ENCODE measurements at regions not wholly inside any gene's neighbourhood (a gene's known extent, or its start where the extent isn't known, plus 50 kb on each side); places are given as distances from the start of the nearest gene placed in this dataset.
A peak's percentile ranks its signal among the peaks of the same experiment; 100 is the strongest.

DNA sequence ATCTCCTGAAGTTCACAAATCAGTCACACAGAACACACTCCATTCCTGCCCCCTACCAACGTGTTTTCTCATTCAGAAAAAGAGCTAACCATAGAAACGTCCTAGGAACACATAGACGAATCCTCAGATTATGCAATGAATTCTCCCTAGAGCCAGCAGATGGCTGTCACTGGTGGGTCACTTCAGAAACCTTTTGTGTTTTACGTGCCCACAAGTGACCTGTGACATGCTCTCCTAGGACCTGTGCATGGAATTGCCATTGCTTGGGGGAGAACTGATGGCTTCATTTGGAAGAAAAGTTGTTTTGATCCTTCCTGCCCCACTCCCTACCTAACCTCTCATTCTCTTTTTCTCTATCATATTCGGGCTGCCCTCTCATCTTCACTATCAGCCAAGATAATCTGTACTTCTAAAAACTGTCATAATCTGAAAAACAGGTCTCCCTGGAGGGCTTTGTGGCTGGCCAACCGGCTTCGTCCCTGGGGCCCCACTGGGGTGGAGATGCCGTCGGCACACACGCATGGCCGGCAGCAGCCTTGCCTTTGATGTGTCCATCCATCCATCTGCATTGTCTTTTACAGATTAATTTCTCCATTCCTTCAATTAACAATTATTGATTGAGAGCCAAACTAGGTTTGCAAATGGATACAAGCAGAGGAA, 144.1 kb upstream of the SERP2 start:
- DNase-seq, result no peak

DNA sequence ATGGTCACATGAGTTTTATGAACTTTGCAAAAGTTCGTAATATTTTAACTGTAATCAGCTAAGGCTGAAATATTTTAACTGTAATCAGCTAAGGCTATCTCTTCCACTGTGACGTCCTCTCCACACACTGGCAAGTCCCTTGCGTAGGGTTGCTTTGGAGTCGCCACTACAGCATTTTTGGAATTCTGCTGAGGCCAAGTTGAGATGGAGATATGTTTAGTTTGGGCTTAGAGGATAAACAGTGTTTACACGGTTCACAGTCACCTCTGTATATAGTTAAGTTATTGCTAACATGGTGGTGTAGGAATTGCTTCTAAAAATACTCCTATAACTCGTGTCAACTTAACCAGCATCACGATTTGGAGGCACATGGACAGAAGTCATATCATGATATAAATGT, 143.6 kb upstream of the SERP2 start:
- DNase-seq, result no peak

DNA sequence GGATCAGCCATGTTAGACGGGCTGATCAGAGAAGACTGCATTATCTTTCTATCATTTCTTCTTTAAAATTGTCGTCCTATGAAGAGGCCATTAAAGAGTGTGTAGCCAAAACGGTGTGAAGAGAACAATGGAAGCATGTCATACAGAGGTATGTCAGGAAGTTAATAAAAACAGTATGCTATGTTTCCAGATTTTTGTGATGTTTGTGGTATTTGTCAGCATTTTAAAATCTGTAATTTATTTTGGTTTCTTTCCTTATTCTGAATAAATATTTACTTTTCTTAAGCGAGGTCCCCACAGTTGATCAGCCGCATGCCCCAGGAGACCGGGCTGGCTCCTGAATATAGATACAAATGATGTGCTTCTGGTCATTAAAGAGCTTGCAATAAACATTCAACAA, 142.9 kb upstream of the SERP2 start:
- DNase-seq, result no peak

DNA sequence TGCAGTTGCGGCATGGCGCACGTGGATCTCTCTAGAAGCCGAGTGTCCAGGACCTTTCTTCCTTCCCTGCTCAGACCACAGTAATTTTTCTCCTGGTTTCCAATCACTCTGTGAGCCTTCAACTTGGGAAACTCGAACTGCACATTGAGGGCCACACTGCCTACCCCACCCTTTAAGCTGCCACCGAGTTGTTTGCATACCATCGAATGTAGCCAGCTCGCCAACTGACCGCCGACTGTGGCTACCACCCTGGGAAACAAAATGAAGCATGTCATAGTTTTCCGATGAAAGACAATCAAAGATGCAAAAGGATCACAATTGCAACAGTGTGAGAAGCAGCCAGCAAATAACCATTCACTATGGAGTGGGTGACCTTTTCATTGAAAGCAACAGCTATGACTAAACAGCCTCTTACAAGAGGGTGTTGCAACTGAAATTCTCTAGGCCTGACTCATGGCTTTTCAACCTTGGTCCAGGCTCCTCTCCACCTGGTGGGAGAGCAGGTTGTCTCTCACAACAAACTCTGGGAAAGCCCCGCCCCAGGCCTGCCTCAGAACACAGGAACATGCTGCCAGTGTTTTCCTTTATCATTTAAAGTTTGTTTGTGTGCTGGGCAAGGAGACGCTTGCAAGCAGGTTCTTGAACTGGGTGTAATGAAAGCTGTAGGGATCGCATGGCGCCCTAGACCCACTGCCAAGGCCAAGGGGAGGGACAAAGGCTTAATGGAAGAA, 141.7 kb upstream of the SERP2 start:
- DNase-seq, result no peak

- DNase-seq, result no peak
Observed at GRCh38 chr13:44232774-44233173, 140.8 kb upstream of the SERP2 start.

- no peak for DNase-seq
Observed at GRCh38 chr13:44234566-44234965, 139.1 kb upstream of the SERP2 start.

DNA sequence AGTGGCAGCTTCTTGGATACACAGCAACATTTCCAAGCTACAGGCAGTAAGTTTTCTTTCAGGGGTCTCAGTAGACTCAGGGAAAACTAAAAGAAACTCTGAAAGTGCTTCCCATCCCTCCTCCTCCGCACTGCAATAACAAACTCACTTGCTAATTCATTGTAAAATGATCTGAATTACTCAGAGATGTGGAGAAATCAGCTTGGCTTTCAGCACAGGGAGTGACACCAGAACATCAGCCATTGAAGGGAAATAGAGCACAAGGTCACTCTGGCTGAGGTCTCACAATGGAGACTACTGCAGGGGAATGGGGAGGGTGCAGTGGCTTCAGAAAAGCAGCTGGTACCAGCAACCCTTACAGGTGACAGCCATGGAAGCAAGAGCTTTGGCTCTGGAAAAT, 137.3 kb upstream of the SERP2 start:
- DNase-seq, result no peak

DNA sequence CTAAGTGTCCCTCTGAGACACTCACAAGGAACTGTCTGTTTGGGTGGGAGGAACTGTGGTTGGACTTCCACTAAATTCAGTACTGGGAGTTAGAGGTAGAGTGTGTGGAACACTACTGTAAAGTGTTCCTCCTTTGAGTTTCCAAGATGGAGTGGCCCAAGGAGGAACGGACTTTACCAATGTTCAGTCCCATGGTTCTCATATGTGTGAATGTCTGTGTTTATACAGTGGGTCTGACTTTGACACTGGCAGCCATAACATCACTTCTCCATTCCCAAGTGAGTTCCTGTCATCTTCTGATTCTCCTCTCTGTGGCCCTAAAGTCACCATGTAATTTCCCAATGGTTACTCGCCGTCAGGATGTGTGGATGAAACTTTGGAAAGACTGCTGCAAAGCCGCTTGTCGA, 136.8 kb upstream of the SERP2 start:
- DNase-seq, result no peak

GRCh38 chr13:44237276-44237767, 136.3 kb upstream of the SERP2 start:
- DNase-seq, result no peak

- DNase-seq, result no peak
Observed at GRCh38 chr13:44237881-44238421, 135.7 kb upstream of the SERP2 start.

DNA sequence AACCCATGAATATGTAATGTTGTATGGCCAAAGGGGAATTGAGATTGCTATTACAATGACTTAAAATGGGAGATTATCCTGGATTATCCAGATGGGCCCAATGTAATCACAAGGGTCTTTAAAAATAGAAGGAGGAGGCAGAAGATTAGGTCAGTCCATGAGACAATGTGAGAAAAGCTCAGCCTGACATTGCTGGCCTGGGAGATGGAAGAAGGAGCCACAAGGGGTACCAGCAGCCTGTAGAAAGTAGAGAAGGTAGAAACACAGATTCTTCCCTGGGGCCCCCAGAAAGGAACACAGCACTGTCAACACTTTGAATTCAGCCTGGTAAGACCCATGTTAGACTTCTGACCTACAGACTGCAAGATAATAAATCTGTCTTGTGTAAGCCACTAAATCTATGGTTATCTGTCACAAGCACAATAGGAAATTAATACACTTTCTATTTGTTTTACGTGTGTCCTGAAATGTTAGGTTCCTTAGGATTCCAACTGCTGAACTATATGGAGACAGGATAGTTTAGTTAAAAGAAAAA, 132.9 kb upstream of the SERP2 start:
- DNase-seq, result no peak

DNA sequence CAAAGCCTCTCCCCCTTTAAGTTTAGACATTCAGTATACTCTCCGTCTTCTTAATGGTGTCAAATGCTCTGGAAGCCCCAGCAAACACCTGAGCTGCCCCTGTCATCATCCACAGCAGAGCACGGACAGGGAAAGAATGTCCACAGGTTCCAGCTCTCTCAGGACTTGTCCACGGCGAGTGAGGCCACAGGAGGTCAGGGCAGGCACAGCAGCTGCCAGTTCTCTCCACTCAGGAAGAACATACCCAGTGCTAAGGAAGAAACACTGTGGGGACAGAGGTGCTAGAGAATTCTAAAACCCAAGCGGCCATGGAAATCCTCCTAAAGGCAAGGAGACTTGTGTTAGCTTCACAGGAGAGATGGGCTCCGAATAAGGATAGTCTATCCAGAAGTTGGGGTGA, 132.0 kb upstream of the SERP2 start:
- no peak for DNase-seq

DNA sequence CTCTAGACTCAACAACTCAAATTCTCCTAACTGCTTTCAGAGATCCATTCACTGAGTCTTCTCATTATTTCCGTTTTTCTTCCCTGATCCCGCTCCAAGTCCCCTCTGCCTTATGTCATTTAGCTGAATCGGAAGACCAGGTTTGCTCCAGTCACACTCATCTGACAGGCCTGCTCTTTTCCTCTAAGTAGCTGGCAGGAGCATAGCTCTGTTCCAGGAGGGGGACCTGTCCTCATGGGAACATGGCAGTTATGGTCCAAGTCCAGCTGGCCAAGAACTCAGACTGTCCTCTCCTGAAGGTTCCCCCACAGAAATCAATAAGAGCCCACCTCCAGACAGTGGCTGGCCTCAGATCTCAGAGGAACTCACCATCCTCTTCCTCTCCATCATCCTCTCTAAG, 130.9 kb upstream of the SERP2 start:
- DNase-seq, result no peak

DNA sequence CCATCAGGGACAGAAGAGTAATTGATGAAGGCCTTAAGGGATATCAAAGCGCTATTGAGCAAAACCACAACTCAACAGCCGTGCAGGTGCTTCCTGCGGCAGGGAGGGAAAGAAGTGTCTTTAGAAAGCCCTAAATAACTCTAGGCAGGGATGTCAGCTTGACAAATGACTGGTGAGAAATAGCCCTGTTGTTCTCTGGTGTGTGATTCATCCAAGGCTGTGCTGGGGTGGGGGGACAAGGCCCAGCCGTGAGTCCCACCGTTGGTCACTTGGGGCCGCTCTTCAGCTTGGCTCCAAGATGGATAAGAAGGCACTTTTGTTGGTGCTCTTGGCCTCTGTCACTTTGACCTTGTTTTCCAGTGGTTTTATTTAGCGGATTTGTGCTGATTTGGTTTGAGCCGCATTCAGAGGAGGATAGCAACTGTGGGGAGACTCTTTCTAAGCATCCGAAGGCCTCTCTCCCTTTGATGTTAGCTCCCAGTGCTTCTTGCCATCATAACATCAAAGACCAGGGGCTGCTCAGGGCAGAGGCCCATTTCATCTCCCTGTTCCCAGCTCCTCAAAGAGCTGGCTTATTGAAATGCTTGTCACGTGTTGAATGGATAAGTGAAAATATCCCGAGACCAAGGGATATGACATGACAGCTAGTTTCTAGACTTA, 130.3 kb upstream of the SERP2 start:
- DNase-seq, result no peak

GRCh38 chr13:44244288-44244687, 129.3 kb upstream of the SERP2 start:
- DNase-seq, result no peak

DNA sequence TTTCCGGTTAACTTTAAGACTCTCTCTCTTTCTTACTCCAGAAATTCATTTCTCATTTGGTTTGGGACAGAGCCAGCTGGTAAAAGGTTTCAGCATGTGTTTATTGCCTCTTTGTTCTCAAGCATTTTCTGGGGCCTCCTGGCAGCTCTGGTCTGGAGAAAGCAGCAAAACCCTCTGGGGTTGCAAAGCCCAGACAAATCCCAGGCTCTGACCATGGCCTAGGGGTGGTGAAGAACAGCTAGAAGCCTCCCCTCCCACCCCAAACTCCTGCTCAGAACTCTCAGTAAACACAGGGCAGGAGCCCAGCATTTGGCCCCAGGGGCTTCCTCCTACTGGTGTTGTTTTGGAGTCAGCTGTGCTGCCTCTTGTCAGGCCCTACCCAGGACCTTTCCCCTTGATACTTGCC, 124.2 kb upstream of the SERP2 start:
- DNase-seq, result no peak

GRCh38 chr13:44252938-44253337, 120.7 kb upstream of the SERP2 start:
- no peak for DNase-seq

GRCh38 chr13:44255771-44256364, 117.8 kb upstream of the SERP2 start:
- no peak for DNase-seq

DNA sequence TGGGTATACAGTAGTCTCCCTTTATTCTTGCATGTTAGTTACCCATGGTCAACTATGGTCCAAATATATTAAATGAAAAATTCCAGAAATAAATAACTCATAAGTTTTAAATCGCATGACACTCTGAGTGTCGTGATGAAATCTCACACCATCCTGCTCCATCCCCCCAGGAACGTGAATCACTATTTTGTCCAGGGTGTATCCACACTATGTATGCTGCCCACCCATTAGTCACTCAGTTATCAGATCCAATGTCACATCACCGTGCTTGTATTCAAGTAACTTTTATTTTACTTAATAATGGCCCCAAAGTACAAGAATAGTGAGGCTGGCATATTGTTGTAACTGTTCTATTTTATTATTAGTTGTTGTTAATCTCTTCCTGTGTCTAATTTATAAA, 115.8 kb upstream of the SERP2 start:
- DNase-seq, result no peak

GRCh38 chr13:44259045-44260027, 114.3 kb upstream of the SERP2 start:
- peak; percentile 69 for DNase-seq

- DNase-seq, result no peak
Observed at GRCh38 chr13:44260336-44260735, 113.3 kb upstream of the SERP2 start.
